ENCODE measurements at regions not wholly inside any gene's neighbourhood (a gene's known extent, or its start where the extent isn't known, plus 50 kb on each side); places are given as distances from the start of the nearest gene placed in this dataset.

DNA sequence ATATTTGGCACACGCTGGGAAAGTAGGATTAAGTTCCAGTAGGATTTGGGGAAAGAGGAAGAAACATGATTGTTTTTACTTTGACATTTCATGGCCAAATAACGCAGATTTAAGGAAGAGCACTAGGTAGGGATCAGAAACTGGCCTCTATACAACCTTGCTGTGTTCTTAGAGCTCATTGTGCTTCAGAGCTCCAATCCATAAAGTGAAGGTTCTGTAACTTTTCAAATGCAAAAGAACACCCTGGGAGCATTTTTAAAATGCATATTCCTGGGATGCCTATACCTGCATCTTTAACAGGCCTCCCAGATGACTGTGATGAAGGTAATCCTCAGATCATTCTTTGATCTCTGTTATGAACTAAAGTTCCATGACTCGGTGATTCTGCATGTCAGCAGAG, 77.1 kb downstream of the YIPF5 start:
- Histone ChIP-seq H3K9me3 (ENCODE audit: low read length) (no peaks in the 10 kb centered on the region), H4K20me1 (ENCODE audit: insufficient read depth, low read length) (no peaks in the 10 kb centered on the region), H3K27me3 (ENCODE audit: control insufficient read depth in 1 of 2, insufficient read depth in 2 of 2, low read length in 2 of 2) (no peaks in the 10 kb centered on the region), H2AFZ (ENCODE audit: low read length) (no peak overlapping the region), H3K4me3 (replicated peaks in 1 of 3; ENCODE audit: insufficient read depth in 1 of 3, low read depth in 2 of 3, low read length in 3 of 3) (no peak overlapping the region), H3K4me2 (ENCODE audit: low read depth, low read length) (no peak overlapping the region), H3K27ac (ENCODE audit: extremely low read length, insufficient read depth, low read length) (no peak overlapping the region), H3K9ac (ENCODE audit: insufficient read depth, low read depth, low read length) (no peak overlapping the region), H3K36me3 (replicated peaks in 1 of 2; ENCODE audit: control insufficient read depth in 1 of 2, insufficient read depth in 2 of 2, low read length in 2 of 2) (no peaks in the 10 kb centered on the region), H3K79me2 (ENCODE audit: insufficient read depth, low read length) (no peaks in the 10 kb centered on the region), H3K4me1 (ENCODE audit: insufficient read depth, low read length) (no peaks in the 10 kb centered on the region)
- BruUV-seq (replicated peaks) = no TSS peak
- ATAC-seq = no peak
- in situ Hi-C loops (cut with HindIII; ENCODE audit: extremely low pct_ligation_motif_present, low pct_unique_long_range_greater_than_20kb) (no loop called here), intact Hi-C loops (cut with micrococcal nuclease; ENCODE audit: unreplicated experiment) (no loop called here)
- WGBS (ENCODE audit: low lambda C conversion rate) = 6% methylated on average over 3 of the region's 3 CpGs
- TF ChIP-seq HNRNPH1 (optimal IDR thresholded peaks at IDR 0.05; ENCODE audit: low read depth, low read length) (no peak), KLF16 (CRISPR knock-in tag; IDR thresholded peaks at IDR 0.05) (no peak), TCF12 (IDR thresholded peaks at IDR 0.05) (no peak), TCF12 (CRISPR knock-in tag; IDR thresholded peaks at IDR 0.05) (no peak), ZNF180 (CRISPR knock-in tag; IDR thresholded peaks at IDR 0.05; ENCODE audit: borderline replicate concordance, low read depth) (no peak)
- TF ChIP-seq, protein P1, sequence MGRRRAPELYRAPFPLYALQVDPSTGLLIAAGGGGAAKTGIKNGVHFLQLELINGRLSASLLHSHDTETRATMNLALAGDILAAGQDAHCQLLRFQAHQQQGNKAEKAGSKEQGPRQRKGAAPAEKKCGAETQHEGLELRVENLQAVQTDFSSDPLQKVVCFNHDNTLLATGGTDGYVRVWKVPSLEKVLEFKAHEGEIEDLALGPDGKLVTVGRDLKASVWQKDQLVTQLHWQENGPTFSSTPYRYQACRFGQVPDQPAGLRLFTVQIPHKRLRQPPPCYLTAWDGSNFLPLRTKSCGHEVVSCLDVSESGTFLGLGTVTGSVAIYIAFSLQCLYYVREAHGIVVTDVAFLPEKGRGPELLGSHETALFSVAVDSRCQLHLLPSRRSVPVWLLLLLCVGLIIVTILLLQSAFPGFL (CRISPR knock-in tag; IDR thresholded peaks at IDR 0.05) = no peak
- TF ChIP-seq, protein P2, sequence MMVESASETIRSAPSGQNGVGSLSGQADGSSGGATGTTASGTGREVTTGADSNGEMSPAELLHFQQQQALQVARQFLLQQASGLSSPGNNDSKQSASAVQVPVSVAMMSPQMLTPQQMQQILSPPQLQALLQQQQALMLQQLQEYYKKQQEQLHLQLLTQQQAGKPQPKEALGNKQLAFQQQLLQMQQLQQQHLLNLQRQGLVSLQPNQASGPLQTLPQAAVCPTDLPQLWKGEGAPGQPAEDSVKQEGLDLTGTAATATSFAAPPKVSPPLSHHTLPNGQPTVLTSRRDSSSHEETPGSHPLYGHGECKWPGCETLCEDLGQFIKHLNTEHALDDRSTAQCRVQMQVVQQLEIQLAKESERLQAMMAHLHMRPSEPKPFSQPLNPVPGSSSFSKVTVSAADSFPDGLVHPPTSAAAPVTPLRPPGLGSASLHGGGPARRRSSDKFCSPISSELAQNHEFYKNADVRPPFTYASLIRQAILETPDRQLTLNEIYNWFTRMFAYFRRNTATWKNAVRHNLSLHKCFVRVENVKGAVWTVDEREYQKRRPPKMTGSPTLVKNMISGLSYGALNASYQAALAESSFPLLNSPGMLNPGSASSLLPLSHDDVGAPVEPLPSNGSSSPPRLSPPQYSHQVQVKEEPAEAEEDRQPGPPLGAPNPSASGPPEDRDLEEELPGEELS (CRISPR knock-in tag; IDR thresholded peaks at IDR 0.05) = no peak
- TF ChIP-seq, protein P3, sequence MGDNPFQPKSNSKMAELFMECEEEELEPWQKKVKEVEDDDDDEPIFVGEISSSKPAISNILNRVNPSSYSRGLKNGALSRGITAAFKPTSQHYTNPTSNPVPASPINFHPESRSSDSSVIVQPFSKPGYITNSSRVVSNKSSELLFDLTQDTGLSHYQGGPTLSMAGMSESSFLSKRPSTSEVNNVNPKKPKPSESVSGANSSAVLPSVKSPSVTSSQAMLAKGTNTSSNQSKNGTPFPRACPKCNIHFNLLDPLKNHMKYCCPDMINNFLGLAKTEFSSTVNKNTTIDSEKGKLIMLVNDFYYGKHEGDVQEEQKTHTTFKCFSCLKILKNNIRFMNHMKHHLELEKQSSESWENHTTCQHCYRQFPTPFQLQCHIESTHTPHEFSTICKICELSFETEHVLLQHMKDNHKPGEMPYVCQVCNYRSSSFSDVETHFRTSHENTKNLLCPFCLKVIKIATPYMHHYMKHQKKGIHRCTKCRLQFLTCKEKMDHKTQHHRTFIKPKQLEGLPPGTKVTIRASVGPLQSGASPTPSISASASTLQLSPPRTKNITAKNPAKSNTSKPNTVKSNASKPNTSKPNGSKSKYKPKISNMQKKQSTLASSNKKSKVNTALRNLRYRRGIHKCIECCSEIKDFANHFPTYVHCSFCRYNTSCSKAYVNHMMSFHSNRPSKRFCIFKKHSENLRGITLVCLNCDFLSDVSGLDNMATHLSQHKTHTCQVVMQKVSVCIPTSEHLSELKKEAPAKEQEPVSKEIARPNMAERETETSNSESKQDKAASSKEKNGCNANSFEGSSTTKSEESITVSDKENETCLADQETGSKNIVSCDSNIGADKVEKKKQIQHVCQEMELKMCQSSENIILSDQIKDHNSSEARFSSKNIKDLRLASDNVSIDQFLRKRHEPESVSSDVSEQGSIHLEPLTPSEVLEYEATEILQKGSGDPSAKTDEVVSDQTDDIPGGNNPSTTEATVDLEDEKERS (CRISPR knock-in tag; IDR thresholded peaks at IDR 0.05) = no peak
- DNase-seq (ENCODE audit: low spot score) = no peak
- POLR2A ChIA-PET = no interaction called here
- CTCF ChIA-PET (ENCODE audit: low intra/inter-chr PET ratio, low total read pairs) = no interaction called here
- FAIRE-seq = no peak

All from HepG2 (cell line).